Tongue (tissue), 1 donor: ENCODE measurements at regions not wholly inside any gene's neighbourhood (a gene's known extent, or its start where the extent isn't known, plus 50 kb on each side); places are given as distances from the start of the nearest gene placed in this dataset.
A peak's percentile ranks its signal among the peaks of the same experiment; 100 is the strongest.

Experiments used
- DNase-seq: peaks from one replicate; pipeline ENCODE4 v3.0.0-alpha.2; 2015

GRCh38 chr9:38226491-38226951, 157.5 kb upstream of the SHB start:
- DNase-seq: peak; percentile 23

- DNase-seq: no peak
Measured at GRCh38 chr9:38224941-38225340, 155.9 kb upstream of the SHB start.

- no peak for DNase-seq
Measured at GRCh38 chr9:38216572-38216971, 147.5 kb upstream of the SHB start.

GRCh38 chr9:38215465-38215864, 146.4 kb upstream of the SHB start:
- no peak for DNase-seq

- no peak for DNase-seq
Measured at GRCh38 chr9:38214432-38214831, 145.4 kb upstream of the SHB start.

- no peak for DNase-seq
Measured at GRCh38 chr9:38213631-38214299, 144.7 kb upstream of the SHB start.

GRCh38 chr9:38212016-38212415, 143.0 kb upstream of the SHB start:
- DNase-seq: no peak

- no peak for DNase-seq
Measured at GRCh38 chr9:38211002-38211401, 142.0 kb upstream of the SHB start.

- no peak for DNase-seq
Measured at GRCh38 chr9:38208206-38208901, 139.3 kb upstream of the SHB start.

GRCh38 chr9:38207247-38207778, 138.3 kb upstream of the SHB start:
- DNase-seq: no peak

- no peak for DNase-seq
Measured at GRCh38 chr9:38205279-38205678, 136.3 kb upstream of the SHB start.

GRCh38 chr9:38202336-38202938, 133.4 kb upstream of the SHB start:
- no peak for DNase-seq

GRCh38 chr9:38201844-38202243, 132.8 kb upstream of the SHB start:
- no peak for DNase-seq

- DNase-seq: peak; percentile 16
Measured at GRCh38 chr9:38200431-38200830, 131.4 kb upstream of the SHB start.

- DNase-seq: no peak
Measured at GRCh38 chr9:38198140-38198539, 129.1 kb upstream of the SHB start.

- no peak for DNase-seq
Measured at GRCh38 chr9:38196714-38197113, 127.7 kb upstream of the SHB start.

- no peak for DNase-seq
Measured at GRCh38 chr9:38195737-38196161, 126.7 kb upstream of the SHB start.

GRCh38 chr9:38194870-38195269, 125.8 kb upstream of the SHB start:
- no peak for DNase-seq

GRCh38 chr9:38192731-38193265, 123.8 kb upstream of the SHB start:
- DNase-seq: no peak

- DNase-seq: no peak
Measured at GRCh38 chr9:38186404-38187115, 117.5 kb upstream of the SHB start.

- no peak for DNase-seq
Measured at GRCh38 chr9:38185647-38186403, 116.8 kb upstream of the SHB start.
